HG03060 (cell line): ENCODE measurements at regions not wholly inside any gene's neighbourhood (a gene's known extent, or its start where the extent isn't known, plus 50 kb on each side); places are given as distances from the start of the nearest gene placed in this dataset.

ENCODE experiments used
- ATAC-seq: cut with Tn5 transposase; IDR thresholded peaks from one replicate; pipeline ENCODE4 v1.9.1; 2021; ENCODE audit warnings: low read depth, moderate number of reproducible peaks; ENCODE audit not compliant: unreplicated experiment

DNA sequence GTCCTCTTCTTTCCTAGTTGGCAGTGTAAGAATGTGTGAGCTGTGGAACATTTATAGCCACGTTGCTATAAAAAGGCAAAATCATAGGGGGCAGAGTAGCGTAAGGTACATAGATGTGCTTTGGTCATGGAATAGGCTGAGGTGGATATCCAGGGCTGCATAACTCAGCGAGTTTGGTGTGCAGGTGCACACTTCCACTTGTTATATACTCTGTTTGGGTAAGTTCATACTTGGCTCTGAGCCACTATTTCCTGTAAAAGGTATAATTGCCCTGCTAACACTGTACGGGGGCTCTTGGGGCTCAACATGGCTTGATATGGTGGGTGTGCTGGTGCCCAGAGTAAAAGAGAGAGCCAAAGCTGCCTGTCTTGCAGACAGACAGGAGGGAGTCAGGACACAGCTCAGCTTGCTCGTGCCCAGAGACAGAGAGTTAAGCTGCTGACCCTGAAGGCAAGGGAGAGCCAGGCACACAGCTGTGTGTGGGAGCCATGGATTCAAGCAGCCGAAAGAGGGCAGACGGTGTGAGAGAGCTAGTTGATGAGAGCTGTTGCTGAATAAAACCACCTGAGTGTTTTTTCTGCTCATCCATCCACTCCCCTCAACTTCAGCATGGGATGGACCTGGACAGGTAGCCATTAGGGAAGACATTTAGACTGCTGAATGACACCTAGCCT is 126.7 kb downstream of the DKK1 start:
- ATAC-seq = no peak

DNA sequence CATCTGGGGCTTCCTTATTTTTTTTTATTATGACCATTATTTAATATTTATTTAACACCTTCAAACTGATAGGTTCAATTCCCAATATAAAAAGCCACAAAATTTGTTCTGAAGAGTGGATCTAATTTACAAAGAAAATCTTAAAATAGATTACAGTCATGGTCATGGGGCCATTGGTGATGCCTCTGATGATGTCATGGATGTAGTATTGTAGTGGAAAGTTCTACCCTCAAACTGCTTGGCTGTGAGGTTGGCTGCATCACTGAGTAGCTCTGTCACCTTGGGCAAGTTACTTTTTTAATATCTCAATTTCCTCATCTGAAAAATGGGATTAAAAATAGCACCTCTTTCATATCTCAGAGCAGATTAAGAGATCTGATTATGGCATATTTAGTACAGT is 128.5 kb downstream of the DKK1 start:
- no peak for ATAC-seq

DNA sequence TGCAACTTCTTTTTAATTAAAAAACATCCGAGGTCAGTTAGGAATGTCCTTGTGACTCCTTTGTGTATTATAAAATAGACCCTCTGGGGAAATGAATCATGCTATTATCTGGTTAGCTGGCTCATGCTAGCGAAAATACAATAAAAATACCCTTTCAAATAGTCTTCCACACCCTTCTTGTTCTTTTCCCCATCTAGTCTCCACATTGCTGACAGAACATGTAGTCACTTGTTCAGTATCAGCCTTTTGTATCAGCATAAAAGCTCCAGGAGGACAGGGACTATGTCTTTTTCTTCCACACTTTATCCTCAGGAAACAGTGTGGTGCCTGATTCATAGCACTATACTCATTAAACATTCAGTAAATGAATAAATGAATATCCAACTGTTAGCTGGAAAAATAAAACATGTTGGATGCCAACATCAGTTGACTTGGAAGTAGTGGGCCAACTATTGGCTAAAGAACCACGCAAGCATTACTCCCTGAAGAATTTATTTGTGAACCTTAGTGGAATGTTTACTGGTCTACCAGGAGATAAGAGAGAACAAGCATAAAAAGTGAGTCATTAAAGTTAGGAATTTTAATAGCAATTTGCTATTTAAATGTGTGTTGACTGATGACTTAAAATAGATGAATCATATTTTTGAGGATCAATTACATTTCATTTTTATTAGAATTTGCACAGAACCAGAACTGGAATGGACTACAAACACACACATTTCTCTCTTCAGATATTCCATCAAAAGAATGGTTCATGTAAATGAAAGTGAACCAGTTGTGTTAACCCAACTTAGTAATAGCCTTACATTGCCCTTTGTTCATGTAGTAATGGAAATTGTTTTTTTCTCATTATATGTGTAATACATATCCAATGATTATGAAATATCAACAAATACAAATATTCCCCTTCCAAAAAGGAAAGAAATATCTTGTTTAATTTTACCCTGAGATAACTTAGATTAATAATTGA is 129.6 kb downstream of the DKK1 start:
- no peak for ATAC-seq

DNA sequence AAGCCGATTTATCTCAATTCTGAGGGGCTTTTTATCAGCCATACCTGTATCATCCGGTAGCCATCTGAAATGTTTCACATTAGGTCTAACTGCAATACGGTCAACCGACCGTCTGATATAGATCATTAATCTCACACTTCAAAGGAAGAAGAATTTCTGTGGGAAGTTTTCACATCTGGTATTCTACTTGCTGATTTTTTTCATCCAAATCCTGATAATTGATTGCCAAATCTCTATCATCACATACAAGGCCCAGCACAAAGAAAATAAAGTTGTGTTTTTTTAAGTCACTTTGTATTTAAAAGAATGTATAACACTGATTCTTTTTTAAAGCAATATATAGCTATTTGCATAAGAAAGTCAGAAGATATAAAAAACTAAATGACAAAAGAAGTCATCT is 132.3 kb downstream of the DKK1 start:
- no peak for ATAC-seq

DNA sequence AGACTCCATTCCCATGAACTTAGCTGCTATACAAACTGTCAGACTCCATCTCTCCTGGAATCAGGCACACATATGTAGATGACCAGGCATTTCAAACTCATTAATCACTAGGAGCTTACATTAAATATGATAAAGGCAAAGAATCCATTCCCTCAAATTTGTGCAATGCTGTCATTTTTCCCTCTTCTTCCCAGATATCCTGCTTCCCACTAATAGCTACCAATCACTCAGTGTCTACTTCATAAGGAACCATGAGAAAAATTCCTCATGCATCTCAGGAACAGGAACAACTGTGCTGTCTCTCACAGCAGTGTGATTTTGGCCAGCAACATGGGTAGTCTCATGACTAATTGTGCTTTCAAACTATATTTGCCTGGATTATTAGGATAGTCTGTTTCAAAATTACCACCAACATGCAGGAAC is 133.9 kb downstream of the DKK1 start:
- ATAC-seq = no peak

DNA sequence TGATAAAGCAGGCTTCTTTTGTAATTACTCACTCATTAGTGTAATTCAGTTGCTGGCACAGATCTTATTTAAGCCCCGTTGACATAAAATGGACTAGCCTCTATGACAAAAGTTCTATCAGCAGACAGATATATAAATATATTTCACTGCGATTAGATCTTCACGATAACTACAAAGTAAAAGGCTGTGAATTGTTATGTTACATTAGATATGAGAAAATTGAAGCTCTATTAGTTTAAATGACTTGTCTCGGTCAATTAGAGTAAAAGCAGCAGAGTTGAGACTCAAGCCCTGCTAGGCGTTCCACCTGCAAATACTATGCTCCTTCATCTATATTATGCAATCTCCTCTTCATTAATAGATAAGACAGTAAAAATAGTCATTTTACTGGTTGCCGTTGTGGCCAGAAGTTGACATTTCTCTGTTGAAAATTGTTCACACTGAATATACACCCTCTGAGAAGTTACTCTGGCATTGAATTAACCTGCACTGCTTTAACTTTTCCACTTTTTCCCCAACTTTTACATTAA is 136.7 kb downstream of the DKK1 start:
- ATAC-seq = no peak

DNA sequence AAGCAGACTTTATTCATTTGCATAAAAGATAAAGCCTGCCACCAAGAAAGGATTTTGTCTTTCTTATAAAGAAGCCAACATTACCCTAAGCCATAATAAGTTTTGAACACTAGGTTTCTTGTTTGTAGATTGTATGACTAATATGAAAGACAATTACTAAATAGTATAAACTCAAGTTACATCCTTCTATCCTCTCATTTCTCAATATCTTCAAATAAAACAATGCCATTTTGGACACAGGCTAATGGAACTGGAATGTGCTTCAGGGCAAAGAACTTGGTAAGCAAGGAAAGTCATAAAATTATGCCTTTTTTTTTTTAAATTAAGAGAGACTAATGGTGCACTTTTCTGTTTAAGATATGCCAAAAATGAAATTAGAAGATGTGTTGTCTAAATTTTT is 137.7 kb downstream of the DKK1 start:
- ATAC-seq = no peak

DNA sequence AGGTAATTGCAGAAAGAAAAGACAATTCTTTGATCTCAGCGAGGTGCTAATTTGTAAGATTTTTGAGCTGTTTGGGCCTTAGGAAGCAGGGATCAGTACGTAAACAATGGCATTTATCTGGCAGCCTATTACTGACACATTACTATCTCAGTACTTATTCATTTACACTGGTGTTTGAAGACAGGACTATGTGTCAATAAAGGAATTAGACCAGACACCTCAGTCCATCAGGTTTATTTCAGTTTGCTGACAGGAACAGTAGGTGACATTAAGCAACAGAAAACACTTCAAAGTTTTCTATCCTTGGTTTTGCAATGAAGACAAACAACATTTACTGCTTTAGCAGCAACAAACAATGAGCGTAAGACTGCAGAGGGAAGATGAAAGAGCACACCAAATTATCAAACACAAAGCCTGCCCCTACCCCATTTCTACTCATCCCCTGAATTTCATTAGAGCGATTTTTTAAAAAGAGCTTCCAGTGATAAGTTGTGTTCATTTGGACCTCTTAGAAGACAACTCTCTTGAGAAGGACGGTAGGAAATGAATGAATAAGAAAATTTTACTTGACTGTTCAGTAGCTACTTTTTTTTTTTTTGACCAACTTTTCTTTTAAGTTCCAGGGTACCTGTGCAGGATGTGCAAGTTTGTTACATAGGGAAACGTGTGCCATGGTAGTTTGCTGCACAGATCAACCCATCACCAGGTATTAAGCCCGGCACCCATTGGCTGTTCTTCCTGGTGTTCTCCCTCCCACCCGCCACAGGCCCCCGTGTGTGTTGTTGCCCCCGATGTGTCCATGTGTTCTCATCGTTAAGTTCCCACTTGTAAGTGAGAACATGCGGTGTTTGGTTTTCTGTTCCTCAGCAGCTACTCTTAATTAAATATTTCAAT is 138.8 kb downstream of the DKK1 start:
- ATAC-seq = no peak

DNA sequence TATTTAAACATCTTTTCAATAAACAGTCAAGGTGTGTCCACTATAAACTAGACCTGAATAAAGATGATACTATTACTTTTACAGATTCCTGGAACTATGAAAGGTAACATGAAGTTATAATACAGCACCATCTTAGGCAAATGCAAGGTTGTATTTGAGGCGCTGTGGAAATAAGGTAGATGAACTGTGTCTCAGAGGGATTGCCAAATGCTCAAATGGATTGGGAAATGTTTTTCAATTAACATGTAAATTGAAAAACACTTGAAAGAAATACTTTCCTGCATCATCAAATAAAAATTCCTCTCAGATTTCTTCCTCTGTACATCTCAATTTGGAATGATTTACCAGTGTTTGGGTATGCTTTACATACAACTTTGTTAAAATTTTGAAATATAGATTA is 139.4 kb downstream of the DKK1 start:
- no peak for ATAC-seq

DNA sequence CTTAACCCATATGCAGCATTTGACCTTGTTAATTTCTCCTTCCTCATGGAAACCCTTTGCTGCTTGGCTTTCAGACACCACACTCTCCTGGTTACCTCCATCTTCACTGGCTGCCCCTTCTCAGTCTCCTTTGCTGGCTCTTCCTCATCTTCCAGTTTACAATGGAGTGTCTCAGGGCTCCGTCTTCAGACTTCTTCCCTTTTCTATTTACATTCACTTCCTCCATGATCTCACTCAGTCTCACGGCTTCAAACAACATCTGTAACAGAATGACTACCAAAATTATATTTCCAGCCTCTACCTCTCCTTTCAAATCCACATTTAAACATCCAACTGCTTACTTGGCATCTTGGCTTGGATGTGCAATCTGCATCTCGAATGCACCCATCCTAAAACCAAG is 140.4 kb downstream of the DKK1 start:
- no peak for ATAC-seq

DNA sequence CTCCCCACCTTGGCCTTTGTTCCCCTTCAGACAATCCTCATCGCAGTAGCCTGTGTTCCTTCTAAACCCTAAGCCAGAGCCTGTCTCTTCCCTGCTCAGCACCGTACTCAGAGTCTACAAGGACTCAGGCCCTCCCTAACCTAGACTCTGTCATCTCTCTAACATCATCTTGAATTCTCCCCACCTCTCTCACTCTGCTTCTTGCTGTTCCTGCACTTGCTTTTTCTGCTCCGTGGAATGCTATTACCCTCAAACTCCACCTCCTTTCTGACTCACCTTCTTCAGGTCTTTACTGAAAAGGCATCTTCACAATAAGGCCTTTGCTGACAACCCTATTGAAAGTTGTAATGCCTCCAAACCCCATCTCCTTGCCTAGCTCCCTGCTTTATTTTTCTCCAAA is 141.0 kb downstream of the DKK1 start:
- no peak for ATAC-seq

DNA sequence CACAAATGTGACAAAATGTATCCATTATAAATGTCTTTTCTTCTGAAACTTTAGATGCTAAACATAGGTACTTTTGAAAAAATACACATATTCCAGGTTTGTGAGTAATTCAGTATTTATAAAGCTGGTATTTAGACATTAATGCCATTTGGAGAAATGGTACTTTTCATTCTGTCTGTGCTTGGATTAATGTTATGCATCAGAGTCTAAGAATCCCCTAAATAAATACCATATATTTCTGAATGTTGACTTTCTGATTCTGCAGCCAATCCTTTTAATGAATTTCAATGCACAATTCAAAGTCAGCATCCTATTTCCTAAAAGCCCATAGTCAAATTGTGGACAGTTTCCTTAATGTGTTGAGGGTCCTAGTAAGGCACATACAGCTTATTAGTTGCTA is 145.0 kb downstream of the DKK1 start:
- no peak for ATAC-seq

DNA sequence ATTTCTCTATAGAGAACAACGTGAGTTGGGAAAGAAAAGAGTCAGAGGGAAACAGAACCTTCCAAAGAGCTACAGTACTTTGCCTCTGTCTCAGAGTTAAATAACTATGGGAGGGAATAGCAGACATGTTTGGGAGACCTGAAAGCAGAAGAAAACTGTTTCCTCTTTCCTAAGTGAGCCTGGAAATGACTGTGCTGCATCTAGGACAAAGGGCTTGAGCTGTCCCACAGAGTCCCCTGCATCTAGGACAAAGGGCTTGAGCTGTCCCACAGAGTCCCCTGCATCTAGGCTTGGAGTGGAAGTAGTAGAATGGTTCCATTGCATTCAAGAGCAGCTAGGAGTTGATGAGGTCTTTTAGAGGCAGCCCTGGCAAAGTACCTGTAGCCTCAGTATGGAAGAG is 149.7 kb downstream of the DKK1 start:
- no peak for ATAC-seq

DNA sequence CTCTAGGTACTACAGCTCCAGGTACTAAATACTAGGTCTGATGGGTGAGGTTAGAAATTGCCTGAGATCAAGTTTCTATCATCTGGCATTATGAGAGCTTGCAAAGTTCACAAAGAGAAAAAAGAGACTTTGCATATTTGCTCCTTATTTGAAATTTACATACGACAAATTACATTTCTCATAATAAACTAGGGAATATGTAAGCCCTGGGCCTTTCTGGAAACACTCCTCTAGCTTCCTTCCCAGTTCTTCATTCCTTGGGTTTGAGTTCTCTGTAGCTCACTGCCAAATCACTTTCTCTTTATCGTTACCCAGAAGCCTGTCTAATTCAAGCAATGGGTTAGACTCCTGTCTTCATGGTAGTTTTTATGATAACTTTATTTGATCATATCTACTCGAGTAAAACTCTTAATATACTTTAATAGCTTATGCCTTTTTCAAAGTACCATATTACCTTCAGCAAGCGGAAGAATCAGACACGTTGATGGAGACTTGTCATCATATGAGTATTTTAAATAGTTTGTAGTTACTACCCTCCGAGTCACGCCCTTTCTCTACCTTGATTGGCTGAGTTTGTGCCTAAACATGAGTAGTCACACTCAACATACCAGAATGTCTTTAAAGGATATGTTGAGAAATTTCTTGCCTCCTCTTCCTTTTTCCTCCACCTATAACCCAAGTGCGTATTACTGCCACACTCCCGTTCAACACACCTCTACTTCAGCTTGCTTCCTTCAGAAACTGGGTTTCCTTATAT is 150.5 kb downstream of the DKK1 start:
- no peak for ATAC-seq

DNA sequence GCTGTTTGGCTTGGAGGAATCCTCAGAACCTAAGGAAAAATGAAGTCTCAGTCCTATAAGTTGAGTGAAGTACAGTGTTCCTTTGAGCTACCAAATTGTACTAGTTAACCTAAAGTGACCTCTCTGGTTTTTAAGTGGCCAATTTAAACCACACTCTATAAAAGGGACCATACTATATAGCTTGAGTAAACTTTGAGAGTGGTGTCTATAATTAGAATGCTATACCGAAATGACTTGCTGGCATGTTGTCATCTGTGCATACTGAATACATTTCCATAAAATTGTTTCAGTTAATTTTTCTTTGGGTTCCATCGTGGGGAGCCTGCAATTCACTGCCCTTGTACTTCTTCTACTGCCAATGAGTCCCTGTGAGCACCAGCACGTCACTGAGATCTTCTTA is 151.1 kb downstream of the DKK1 start:
- no peak for ATAC-seq

DNA sequence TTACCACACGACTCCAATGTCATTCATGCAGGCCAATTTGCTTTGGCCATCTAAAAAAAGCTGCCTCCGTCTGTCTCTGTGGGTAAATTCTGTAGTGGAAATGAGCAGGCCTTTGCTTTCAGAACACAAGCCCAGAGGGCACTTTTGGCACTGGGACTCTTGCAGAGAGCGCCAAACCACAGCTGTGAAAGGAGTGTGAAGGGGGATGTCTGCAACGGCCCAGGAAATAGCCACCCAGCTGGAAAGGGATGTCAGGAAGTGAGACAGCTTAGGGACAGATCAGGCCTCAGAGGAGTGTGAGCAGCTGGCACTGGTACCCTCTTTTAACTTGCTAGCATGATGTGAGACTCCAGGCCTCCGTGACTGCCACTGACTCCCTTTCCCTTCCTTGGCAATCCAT is 152.4 kb downstream of the DKK1 start:
- ATAC-seq = no peak

DNA sequence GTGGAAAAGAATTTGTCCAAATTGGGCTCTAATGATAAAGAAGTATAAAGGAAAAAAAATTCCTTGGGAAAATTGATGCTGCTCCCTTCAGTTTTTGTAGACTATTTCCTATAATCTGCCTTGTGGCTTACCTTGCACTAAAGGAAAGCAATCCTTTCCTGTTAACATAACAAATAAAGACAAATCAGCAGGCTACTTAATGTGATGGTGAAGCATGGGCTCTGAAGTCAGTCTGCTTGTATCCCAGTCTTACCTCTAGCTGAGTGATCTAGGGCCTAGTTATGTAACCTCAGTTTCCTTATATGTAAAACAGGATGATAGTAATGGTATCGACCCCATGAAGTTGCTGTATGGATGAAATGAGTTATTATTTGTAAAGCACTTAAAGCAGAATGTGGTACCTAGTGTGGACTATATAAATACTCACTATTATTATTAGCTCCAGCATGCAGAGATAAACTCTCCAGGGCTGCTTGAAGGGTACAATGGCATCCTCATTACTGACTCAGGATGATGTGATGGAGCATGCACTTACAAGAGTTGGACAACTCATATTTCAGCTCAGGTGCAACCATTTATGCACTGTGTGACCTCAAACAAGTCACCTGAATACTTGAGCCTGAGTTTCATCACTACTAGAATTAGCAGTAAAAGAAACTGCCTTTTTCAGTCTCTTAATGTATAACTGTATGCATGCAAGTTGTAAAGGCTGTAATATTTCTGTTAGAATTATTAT is 156.1 kb downstream of the DKK1 start:
- no peak for ATAC-seq

DNA sequence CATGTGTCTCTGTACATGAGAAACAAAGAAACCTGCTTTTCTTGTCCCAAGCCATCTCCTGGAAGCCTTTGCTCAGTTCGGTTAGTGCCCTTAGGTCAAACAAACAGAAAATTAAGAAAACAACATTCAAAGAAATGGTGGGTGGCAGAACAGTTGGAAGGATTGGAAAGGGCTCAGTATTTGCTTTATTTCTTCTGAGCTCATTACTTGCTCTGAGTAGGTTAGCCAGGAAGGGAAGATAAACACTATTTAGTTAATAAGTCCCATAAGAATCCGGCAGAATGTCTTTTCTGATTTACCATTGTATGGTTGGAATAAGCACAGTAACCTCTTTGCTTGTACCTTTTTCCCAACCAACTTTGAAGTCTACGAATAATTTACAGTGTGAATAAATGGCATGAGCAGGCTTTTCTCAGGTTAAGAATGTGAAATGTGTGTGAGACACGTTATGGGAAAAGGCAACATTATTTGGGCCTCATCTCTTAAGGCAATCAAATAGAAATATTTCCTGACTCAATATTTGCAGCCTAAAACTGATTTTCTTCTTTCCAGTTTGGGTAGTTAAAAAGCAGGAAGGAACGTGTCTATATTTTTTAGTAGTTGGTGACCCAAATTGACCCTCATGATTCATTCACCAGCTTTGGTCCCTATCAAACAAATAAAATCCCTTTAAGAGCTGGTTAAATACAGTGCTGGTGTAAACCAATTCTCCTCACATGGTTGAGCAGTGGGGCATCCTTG is 158.5 kb downstream of the DKK1 start:
- no peak for ATAC-seq

DNA sequence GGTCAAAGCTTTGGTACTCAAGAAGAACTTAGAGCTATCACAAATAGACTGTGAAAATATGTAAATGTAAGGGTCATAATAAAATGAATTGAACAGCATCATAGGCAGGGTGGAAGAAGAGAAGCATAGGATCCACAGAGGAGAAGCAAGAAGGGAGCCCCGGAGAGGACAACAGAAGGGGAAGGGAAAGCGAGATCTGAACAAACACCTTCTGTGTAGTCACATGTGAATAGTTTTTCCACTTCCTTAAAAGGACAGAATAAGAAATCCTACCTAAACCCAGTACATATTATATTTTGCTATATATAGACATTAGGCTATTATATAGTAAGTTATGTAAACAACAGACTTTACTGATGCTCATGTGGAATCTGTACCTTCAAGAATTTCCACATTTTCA is 160.2 kb downstream of the DKK1 start:
- no peak for ATAC-seq
